Liver (tissue), 8 donors: ENCODE measurements at regions not wholly inside any gene's neighbourhood (a gene's known extent, or its start where the extent isn't known, plus 50 kb on each side); places are given as distances from the start of the nearest gene placed in this dataset.

ENCODE experiments used
- DNase-seq: peaks from one replicate; pipeline ENCODE4 v3.0.0-alpha.2; 2017; ENCODE audit warnings: low spot score
- H3K27ac ChIP-seq, 2 donors: one replicate each; pipeline ENCODE4 v1.7.0; 2013; ENCODE audit warnings: inconsistent platforms in 2 of 2, low read length in 2 of 2, control low read depth in 1 of 2, low read depth in 1 of 2, mild to moderate bottlenecking in 1 of 2
- H3K27me3 ChIP-seq, 4 donors: one replicate each; pipeline versions ENCODE4 v1.6.1 to v1.7.0; 2013; ENCODE audit warnings: low read length in 3 of 4, inconsistent platforms in 1 of 4, mild to moderate bottlenecking in 1 of 4, moderate library complexity in 1 of 4; ENCODE audit not compliant: control insufficient read depth in 4 of 4, insufficient read depth in 4 of 4
- H3K36me3 ChIP-seq, 4 donors: one replicate each; pipeline versions ENCODE4 v1.6.1 to v1.7.0; 2013; ENCODE audit warnings: low read length in 3 of 4, mild to moderate bottlenecking in 3 of 4, low read depth in 1 of 4, moderate library complexity in 1 of 4; ENCODE audit not compliant: control insufficient read depth in 4 of 4, insufficient read depth in 3 of 4
- H3K4me1 ChIP-seq, 4 donors: one replicate each; pipeline versions ENCODE4 v1.6.1 to v1.7.0; 2013; ENCODE audit warnings: low read length in 3 of 4, mild to moderate bottlenecking in 3 of 4, moderate library complexity in 1 of 4; ENCODE audit not compliant: control insufficient read depth in 4 of 4, insufficient read depth in 4 of 4
- H3K4me3 ChIP-seq, 3 donors: one replicate each; pipeline versions ENCODE4 v1.6.1 to v1.7.0; 2013; ENCODE audit warnings: low read length in 3 of 3, control low read depth in 1 of 3, low read depth in 1 of 3, mild to moderate bottlenecking in 1 of 3
- H3K9ac ChIP-seq, 2 donors: one replicate each; pipeline ENCODE4 v1.7.0; 2013; ENCODE audit warnings: low read length in 2 of 2, mild to moderate bottlenecking in 2 of 2, moderate library complexity in 2 of 2, control low read depth in 1 of 2, low read depth in 1 of 2
- H3K9me3 ChIP-seq, 4 donors: one replicate each; pipeline versions ENCODE4 v1.6.1 to v1.7.0; 2013; ENCODE audit warnings: low read length in 3 of 4; ENCODE audit not compliant: control insufficient read depth in 4 of 4
- FOXA1 ChIP-seq: IDR thresholded peaks from 2 replicates; pipeline ENCODE4 v1.6.1; 2016; ENCODE audit warnings: antibody characterized with exemption
- FOXA2 ChIP-seq: IDR thresholded peaks from 2 replicates; pipeline ENCODE4 v1.6.1; 2016; ENCODE audit warnings: antibody characterized with exemption
- GABPA ChIP-seq, 2 donors: IDR thresholded peaks in 1 of 2; conservative IDR thresholded peaks in 1 of 2; 2 replicates each; pipeline ENCODE4 v1.6.1; 2016; ENCODE audit warnings: antibody characterized with exemption in 2 of 2, mild to moderate bottlenecking in 1 of 2, moderate library complexity in 1 of 2
- HNF4A ChIP-seq, 2 donors: conservative IDR thresholded peaks; 2 replicates each; pipeline ENCODE4 v1.6.1; 2016; ENCODE audit warnings: antibody characterized with exemption in 2 of 2, mild to moderate bottlenecking in 2 of 2
- JUND ChIP-seq, 2 donors: IDR thresholded peaks; 2 replicates each; pipeline ENCODE4 v1.6.1; 2016; ENCODE audit warnings: antibody characterized with exemption in 2 of 2
- MAX ChIP-seq: IDR thresholded peaks from 2 replicates; pipeline ENCODE4 v1.6.1; 2016; ENCODE audit warnings: antibody characterized with exemption
- NR2F2 ChIP-seq: IDR thresholded peaks from 2 replicates; pipeline ENCODE4 v1.6.1; 2016; ENCODE audit warnings: antibody characterized with exemption
- RXRA ChIP-seq, 2 donors: IDR thresholded peaks; 2 replicates each; pipeline ENCODE4 v1.6.1; 2017 to 2018; ENCODE audit warnings: antibody characterized with exemption in 2 of 2, mild to moderate bottlenecking in 1 of 2
- SP1 ChIP-seq: IDR thresholded peaks from 2 replicates; pipeline ENCODE4 v1.6.1; 2018; ENCODE audit warnings: antibody characterized with exemption, mild to moderate bottlenecking
- ZBTB33 ChIP-seq: IDR thresholded peaks from 2 replicates; pipeline ENCODE4 v1.6.1; 2016; ENCODE audit warnings: antibody characterized with exemption
- WGBS: extraction: QIAGEN DNeasy Blood & Tissue Kit; methylation state at CpG from one replicate; pipeline ENCODE4 v1.1.7; 2013; 5-methylcytosine and 5-hydroxymethylcytosine counted together
- TF ChIP-seq, protein P1 (sequence below): IDR thresholded peaks from 2 replicates; pipeline ENCODE4 v1.6.1; 2016; ENCODE audit warnings: antibody characterized with exemption, mild to moderate bottlenecking
- TF ChIP-seq, protein P2 (sequence below): IDR thresholded peaks from 2 replicates; pipeline ENCODE4 v1.6.1; 2016; ENCODE audit warnings: antibody characterized with exemption
- TF ChIP-seq, protein P3 (sequence below): fragments of 150-350 bp; IDR thresholded peaks from 2 replicates; pipeline ENCODE4 v1.5.1; 2017; ENCODE audit warnings: improper control_type of control experiment, low read depth, low read length; ENCODE audit not compliant: missing input control
- donor health status: healthy.
- donor health status: healthy.
- donor health status: healthy.
- donor health status: healthy.
- donor health status: healthy.

- TF ChIP-seq, protein P1, sequence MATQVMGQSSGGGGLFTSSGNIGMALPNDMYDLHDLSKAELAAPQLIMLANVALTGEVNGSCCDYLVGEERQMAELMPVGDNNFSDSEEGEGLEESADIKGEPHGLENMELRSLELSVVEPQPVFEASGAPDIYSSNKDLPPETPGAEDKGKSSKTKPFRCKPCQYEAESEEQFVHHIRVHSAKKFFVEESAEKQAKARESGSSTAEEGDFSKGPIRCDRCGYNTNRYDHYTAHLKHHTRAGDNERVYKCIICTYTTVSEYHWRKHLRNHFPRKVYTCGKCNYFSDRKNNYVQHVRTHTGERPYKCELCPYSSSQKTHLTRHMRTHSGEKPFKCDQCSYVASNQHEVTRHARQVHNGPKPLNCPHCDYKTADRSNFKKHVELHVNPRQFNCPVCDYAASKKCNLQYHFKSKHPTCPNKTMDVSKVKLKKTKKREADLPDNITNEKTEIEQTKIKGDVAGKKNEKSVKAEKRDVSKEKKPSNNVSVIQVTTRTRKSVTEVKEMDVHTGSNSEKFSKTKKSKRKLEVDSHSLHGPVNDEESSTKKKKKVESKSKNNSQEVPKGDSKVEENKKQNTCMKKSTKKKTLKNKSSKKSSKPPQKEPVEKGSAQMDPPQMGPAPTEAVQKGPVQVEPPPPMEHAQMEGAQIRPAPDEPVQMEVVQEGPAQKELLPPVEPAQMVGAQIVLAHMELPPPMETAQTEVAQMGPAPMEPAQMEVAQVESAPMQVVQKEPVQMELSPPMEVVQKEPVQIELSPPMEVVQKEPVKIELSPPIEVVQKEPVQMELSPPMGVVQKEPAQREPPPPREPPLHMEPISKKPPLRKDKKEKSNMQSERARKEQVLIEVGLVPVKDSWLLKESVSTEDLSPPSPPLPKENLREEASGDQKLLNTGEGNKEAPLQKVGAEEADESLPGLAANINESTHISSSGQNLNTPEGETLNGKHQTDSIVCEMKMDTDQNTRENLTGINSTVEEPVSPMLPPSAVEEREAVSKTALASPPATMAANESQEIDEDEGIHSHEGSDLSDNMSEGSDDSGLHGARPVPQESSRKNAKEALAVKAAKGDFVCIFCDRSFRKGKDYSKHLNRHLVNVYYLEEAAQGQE: no peak
These were observed 1401.7 kb downstream of the NCAM2 start (continued) for GRCh38 chr21:22399681-22400514.

DNA sequence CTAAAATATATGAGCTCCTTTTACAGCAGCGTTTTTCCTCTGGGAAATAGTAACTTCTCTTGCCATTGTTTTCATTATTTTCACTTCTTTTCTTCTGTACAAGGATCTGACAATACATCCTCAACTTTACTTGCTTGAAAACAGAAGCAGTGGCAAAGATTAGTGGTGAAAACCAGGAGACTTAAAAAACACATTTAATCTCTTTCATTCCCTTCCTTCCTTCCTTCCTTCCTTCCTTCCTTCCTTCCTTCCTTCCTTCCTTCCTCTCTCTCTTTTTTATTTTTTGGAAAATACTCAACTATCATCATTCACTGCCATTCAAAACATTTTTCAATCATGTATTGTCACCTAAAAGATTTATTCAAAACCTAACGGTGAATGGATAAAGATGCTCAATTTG lies 1411.4 kb downstream of the NCAM2 start:
- H3K9ac ChIP-seq: no peak overlapping the region
- H3K27me3 ChIP-seq: no peaks in the 10 kb centered on the region
- no peak overlapping the region for H3K4me3 ChIP-seq
- WGBS: 64% methylated on average over 2 of the region's 2 CpGs
- DNase-seq: no peak
- H3K9me3 ChIP-seq: no peaks in the 10 kb centered on the region
- H3K27ac ChIP-seq: no peak overlapping the region
- no peaks in the 10 kb centered on the region for H3K4me1 ChIP-seq
- H3K36me3 ChIP-seq: no peaks in the 10 kb centered on the region
- TF ChIP-seq SP1: no peak
- TF ChIP-seq, protein P1: no peak
- TF ChIP-seq NR2F2: no peak
- TF ChIP-seq FOXA2: no peak
- no peak for TF ChIP-seq FOXA1

DNA sequence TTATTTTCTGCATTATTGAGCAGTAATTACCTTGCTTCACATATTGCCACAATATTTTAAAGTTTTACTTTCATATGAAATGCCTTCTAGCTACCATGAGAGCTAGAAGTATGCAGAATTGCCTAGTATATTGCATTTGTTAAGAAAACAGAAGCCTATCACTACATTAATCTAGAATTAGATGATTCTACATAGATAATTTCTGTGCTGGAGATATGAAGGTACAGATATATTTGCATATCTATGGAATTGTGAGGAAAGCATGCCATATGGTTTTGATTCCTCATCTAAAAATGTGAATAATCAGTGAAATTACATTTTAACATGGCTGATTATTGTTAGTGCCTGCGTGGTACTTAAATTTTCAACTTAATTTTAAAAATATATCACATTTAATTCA lies 1418.3 kb downstream of the NCAM2 start:
- Histone ChIP-seq H3K9me3 (no peaks in the 10 kb centered on the region), H3K4me3 (no peak overlapping the region), H3K4me1 (no peaks in the 10 kb centered on the region), H3K27ac (no peak overlapping the region), H3K9ac (no peak overlapping the region), H3K27me3 (no peaks in the 10 kb centered on the region), H3K36me3 (no peaks in the 10 kb centered on the region)
- no peak for DNase-seq
- WGBS: 81% methylated on average over 1 of the region's 1 CpG
- TF ChIP-seq JUND (IDR thresholded peaks at IDR 0.05): no peak
- TF ChIP-seq, protein P2, sequence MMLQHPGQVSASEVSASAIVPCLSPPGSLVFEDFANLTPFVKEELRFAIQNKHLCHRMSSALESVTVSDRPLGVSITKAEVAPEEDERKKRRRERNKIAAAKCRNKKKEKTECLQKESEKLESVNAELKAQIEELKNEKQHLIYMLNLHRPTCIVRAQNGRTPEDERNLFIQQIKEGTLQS: no peak
- no peak for TF ChIP-seq RXRA (IDR thresholded peaks at IDR 0.05)
- TF ChIP-seq MAX: no peak
- TF ChIP-seq, protein P3, sequence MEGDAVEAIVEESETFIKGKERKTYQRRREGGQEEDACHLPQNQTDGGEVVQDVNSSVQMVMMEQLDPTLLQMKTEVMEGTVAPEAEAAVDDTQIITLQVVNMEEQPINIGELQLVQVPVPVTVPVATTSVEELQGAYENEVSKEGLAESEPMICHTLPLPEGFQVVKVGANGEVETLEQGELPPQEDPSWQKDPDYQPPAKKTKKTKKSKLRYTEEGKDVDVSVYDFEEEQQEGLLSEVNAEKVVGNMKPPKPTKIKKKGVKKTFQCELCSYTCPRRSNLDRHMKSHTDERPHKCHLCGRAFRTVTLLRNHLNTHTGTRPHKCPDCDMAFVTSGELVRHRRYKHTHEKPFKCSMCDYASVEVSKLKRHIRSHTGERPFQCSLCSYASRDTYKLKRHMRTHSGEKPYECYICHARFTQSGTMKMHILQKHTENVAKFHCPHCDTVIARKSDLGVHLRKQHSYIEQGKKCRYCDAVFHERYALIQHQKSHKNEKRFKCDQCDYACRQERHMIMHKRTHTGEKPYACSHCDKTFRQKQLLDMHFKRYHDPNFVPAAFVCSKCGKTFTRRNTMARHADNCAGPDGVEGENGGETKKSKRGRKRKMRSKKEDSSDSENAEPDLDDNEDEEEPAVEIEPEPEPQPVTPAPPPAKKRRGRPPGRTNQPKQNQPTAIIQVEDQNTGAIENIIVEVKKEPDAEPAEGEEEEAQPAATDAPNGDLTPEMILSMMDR: no peak
- TF ChIP-seq GABPA (IDR thresholded peaks at IDR 0.05 in 1 of 2, conservative IDR thresholded peaks at IDR 0.05 in 1 of 2): no peak
- no peak for TF ChIP-seq ZBTB33
- no peak for TF ChIP-seq HNF4A (conservative IDR thresholded peaks at IDR 0.05)
- no peak for TF ChIP-seq FOXA2
- TF ChIP-seq NR2F2: no peak
